ENCODE measurements at regions not wholly inside any gene's neighbourhood (a gene's known extent, or its start where the extent isn't known, plus 50 kb on each side); places are given as distances from the start of the nearest gene placed in this dataset.

DNA sequence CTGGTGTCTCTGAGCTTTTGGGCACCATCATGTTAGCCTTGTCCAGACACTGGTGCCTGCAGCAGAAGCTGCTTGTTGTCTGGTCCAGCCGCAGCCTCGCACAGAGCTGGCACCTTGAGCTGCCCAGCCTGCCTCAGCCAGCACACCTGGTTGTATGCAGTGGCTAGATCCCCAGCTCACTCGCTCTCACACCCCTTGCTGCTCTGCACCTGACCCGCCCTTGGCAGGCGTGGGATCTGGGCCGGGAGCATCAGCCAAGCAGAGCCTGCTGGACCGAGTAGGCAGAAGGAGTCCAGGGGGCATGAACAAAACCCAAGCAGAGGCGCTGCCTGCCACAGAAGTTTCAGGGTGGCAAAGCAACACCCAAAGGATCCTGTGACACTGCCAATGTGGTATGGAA lies 79.7 kb upstream of the ITGB1 start:
- H3K27me3 Mint-ChIP-seq (ENCODE audit: insufficient read depth, unreplicated experiment): peaks cover 1% of the 10 kb centered on the region
- no peak overlapping the region for H3K27ac Mint-ChIP-seq (ENCODE audit: unreplicated experiment)
- Histone ChIP-seq H3K27me3 (replicated peaks; ENCODE audit: control insufficient read depth, insufficient read depth, low read length) (no peaks in the 10 kb centered on the region), H3K4me3 (ENCODE audit: low read depth, low read length) (no peak overlapping the region), H3K9me3 (peaks cover 4% of the 10 kb centered on the region; the same call in 1 of the 2 replicates), H3K4me1 (no peaks in the 10 kb centered on the region), H3K36me3 (ENCODE audit: control insufficient read depth, insufficient read depth, low read length) (no peaks in the 10 kb centered on the region)
- H3K36me3 Mint-ChIP-seq (ENCODE audit: insufficient read depth, unreplicated experiment): peaks cover 5% of the 10 kb centered on the region
- TF ChIP-seq, protein P1, sequence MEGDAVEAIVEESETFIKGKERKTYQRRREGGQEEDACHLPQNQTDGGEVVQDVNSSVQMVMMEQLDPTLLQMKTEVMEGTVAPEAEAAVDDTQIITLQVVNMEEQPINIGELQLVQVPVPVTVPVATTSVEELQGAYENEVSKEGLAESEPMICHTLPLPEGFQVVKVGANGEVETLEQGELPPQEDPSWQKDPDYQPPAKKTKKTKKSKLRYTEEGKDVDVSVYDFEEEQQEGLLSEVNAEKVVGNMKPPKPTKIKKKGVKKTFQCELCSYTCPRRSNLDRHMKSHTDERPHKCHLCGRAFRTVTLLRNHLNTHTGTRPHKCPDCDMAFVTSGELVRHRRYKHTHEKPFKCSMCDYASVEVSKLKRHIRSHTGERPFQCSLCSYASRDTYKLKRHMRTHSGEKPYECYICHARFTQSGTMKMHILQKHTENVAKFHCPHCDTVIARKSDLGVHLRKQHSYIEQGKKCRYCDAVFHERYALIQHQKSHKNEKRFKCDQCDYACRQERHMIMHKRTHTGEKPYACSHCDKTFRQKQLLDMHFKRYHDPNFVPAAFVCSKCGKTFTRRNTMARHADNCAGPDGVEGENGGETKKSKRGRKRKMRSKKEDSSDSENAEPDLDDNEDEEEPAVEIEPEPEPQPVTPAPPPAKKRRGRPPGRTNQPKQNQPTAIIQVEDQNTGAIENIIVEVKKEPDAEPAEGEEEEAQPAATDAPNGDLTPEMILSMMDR (IDR thresholded peaks at IDR 0.05; ENCODE audit: insufficient read depth in 1 of 2, low read depth in 1 of 2, low read length in 1 of 2, severe bottlenecking in 1 of 2, unreplicated experiment in 1 of 2): no peak
- BruUV-seq (replicated peaks): no TSS peak
- DNase-seq: no peak
- no peaks in the 10 kb centered on the region for H3K4me1 Mint-ChIP-seq (ENCODE audit: low read depth, unreplicated experiment)
- no peak overlapping the region for H3K4me3 Mint-ChIP-seq (ENCODE audit: unreplicated experiment)
- POLR2A ChIA-PET: no interaction called here
- intact Hi-C loops (cut with micrococcal nuclease; ENCODE audit: unreplicated experiment): no loop called here
- CTCF ChIA-PET: interaction anchor here (0.6 kb wide), 1 partner anchor 456 kb away, joined by 3 read pairs; no protein-coding TSS in a partner anchor
- no peaks in the 10 kb centered on the region for H3K9me3 Mint-ChIP-seq (ENCODE audit: unreplicated experiment)

- H3K27ac Mint-ChIP-seq (ENCODE audit: unreplicated experiment): no peak overlapping the region
- peaks cover 4% of the 10 kb centered on the region; the same call in 1 of the 2 replicates for H3K9me3 ChIP-seq
- H3K4me3 Mint-ChIP-seq (ENCODE audit: unreplicated experiment): no peak overlapping the region
- intact Hi-C loops (cut with micrococcal nuclease; ENCODE audit: unreplicated experiment): no loop called here
- CTCF ChIA-PET: no interaction called here
- H3K36me3 Mint-ChIP-seq (ENCODE audit: insufficient read depth, unreplicated experiment): peaks cover 5% of the 10 kb centered on the region
- TF ChIP-seq, protein P1 (IDR thresholded peaks at IDR 0.05; ENCODE audit: insufficient read depth in 1 of 2, low read depth in 1 of 2, low read length in 1 of 2, severe bottlenecking in 1 of 2, unreplicated experiment in 1 of 2): no peak
- no peaks in the 10 kb centered on the region for H3K27me3 ChIP-seq (replicated peaks; ENCODE audit: control insufficient read depth, insufficient read depth, low read length)
- BruUV-seq (replicated peaks): no TSS peak
- POLR2A ChIA-PET: no interaction called here
- no peaks in the 10 kb centered on the region for H3K4me1 ChIP-seq
- peaks cover 4% of the 10 kb centered on the region for H3K27me3 Mint-ChIP-seq (ENCODE audit: insufficient read depth, unreplicated experiment)
- no peak overlapping the region for H3K4me3 ChIP-seq (ENCODE audit: low read depth, low read length)
- no peaks in the 10 kb centered on the region for H3K36me3 ChIP-seq (ENCODE audit: control insufficient read depth, insufficient read depth, low read length)
- H3K4me1 Mint-ChIP-seq (ENCODE audit: low read depth, unreplicated experiment): no peaks in the 10 kb centered on the region
- H3K9me3 Mint-ChIP-seq (ENCODE audit: unreplicated experiment): no peaks in the 10 kb centered on the region
- DNase-seq: no peak
Observed at GRCh38 chr10:33036670-33037069, 78.6 kb upstream of the ITGB1 start.

- TF ChIP-seq, protein P1 (IDR thresholded peaks at IDR 0.05; ENCODE audit: insufficient read depth in 1 of 2, low read depth in 1 of 2, low read length in 1 of 2, severe bottlenecking in 1 of 2, unreplicated experiment in 1 of 2): no peak
- Histone ChIP-seq H3K9me3 (peaks cover 4% of the 10 kb centered on the region; the same call in 1 of the 2 replicates), H3K36me3 (ENCODE audit: control insufficient read depth, insufficient read depth, low read length) (no peaks in the 10 kb centered on the region), H3K27me3 (replicated peaks; ENCODE audit: control insufficient read depth, insufficient read depth, low read length) (no peaks in the 10 kb centered on the region), H3K4me1 (no peaks in the 10 kb centered on the region), H3K4me3 (ENCODE audit: low read depth, low read length) (no peak overlapping the region)
- ChIA-PET POLR2A (no interaction called here), CTCF (no interaction called here)
- Mint-ChIP-seq H3K27me3 (ENCODE audit: insufficient read depth, unreplicated experiment) (peaks cover 4% of the 10 kb centered on the region), H3K27ac (ENCODE audit: unreplicated experiment) (no peak overlapping the region), H3K36me3 (ENCODE audit: insufficient read depth, unreplicated experiment) (no peaks in the 10 kb centered on the region), H3K4me1 (ENCODE audit: low read depth, unreplicated experiment) (no peaks in the 10 kb centered on the region), H3K9me3 (ENCODE audit: unreplicated experiment) (no peaks in the 10 kb centered on the region), H3K4me3 (ENCODE audit: unreplicated experiment) (no peak overlapping the region)
- no TSS peak for BruUV-seq (replicated peaks)
- intact Hi-C loops (cut with micrococcal nuclease; ENCODE audit: unreplicated experiment): no loop called here
- DNase-seq: no peak
Observed at GRCh38 chr10:33035411-33035810, 77.4 kb upstream of the ITGB1 start.
